22Rv1 (cell line): ENCODE measurements at regions not wholly inside any gene's neighbourhood (a gene's known extent, or its start where the extent isn't known, plus 50 kb on each side); places are given as distances from the start of the nearest gene placed in this dataset.
"Not testable (repeated sequence)": the region's sequence is repeated elsewhere in the genome, so short reads cannot be mapped to it uniquely, and the experiment has no call there.

Experiments
- H3K27ac ChIP-seq: fragments of 450-650 bp; 2 replicates; pipeline ENCODE4 v1.5.1; 2017
- ZFX ChIP-seq: fragments of 450-650 bp; IDR thresholded peaks from 2 replicates; pipeline ENCODE4 v1.6.1; 2017; ENCODE audit warnings: antibody characterized with exemption, borderline replicate concordance
- TF ChIP-seq, protein P1 (sequence below): fragments of 450-650 bp; IDR thresholded peaks from 2 replicates; pipeline ENCODE4 v1.5.1; 2017; ENCODE audit warnings: mild to moderate bottlenecking

- H3K27ac ChIP-seq, result no peak overlapping the region
- no peak for TF ChIP-seq ZFX
- TF ChIP-seq, protein P1, sequence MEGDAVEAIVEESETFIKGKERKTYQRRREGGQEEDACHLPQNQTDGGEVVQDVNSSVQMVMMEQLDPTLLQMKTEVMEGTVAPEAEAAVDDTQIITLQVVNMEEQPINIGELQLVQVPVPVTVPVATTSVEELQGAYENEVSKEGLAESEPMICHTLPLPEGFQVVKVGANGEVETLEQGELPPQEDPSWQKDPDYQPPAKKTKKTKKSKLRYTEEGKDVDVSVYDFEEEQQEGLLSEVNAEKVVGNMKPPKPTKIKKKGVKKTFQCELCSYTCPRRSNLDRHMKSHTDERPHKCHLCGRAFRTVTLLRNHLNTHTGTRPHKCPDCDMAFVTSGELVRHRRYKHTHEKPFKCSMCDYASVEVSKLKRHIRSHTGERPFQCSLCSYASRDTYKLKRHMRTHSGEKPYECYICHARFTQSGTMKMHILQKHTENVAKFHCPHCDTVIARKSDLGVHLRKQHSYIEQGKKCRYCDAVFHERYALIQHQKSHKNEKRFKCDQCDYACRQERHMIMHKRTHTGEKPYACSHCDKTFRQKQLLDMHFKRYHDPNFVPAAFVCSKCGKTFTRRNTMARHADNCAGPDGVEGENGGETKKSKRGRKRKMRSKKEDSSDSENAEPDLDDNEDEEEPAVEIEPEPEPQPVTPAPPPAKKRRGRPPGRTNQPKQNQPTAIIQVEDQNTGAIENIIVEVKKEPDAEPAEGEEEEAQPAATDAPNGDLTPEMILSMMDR, result no peak
Measured at GRCh38 chr3:161941891-161942290, 445.3 kb downstream of the OTOL1 start.

- H3K27ac ChIP-seq, result not testable (repeated sequence)
Measured at GRCh38 chr3:161943801-161944345, 447.3 kb downstream of the OTOL1 start.

DNA sequence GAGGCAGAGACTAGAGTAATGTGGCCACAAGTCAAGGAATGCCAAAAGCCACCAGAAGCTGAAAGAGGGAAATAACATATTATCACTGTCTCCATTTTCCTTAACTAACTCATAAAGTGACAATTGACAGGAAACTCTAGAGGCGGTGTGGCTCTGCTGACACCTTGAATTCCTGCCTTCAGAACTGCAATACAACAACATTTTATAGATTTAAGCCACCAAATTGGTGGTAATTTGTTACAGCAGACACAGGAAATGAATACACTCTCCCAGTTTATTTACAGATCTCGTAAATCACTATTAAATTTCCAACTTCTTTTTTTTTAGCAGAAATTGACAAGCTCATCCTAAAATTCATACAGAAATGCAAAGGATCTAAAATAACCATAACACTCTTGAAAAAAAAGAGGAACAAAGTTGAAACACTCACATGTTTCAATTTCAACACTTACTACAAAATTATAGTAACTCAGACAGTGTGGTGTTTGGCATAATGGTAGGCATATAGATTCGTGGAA lies 449.9 kb downstream of the OTOL1 start:
- TF ChIP-seq ZFX, result no peak
- no peak overlapping the region for H3K27ac ChIP-seq

DNA sequence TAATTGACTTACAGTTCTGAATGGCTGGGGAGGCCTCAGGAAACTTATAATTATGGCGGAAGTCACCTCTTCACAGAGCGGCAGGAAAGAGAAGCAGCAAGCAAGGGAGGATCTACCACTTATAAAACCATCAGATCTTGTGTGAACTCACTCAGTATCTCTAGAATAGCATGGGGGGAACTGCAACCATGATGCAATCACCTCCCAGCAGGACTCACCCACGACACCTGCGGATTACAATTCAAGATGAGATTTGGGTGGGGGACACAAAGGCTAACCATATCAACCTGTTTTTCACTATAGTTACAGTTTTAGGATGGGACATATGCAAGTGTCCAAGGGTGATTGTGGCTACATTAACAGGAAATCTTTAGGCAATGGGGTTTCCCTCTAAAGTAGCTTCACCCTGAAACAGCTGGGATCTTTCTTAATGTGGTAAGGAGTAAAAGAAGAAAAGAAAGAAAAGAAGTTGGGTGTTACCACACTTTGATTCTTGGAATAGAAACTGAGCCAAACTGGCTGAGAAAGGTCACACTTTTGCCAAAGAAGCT lies 453.8 kb downstream of the OTOL1 start:
- H3K27ac ChIP-seq, result no peak overlapping the region
- TF ChIP-seq, protein P1, result no peak
- no peak for TF ChIP-seq ZFX

- H3K27ac ChIP-seq, result no peak overlapping the region
- TF ChIP-seq, protein P1, result no peak
- TF ChIP-seq ZFX, result no peak
Measured at GRCh38 chr3:161957467-161957866, 460.9 kb downstream of the OTOL1 start.

DNA sequence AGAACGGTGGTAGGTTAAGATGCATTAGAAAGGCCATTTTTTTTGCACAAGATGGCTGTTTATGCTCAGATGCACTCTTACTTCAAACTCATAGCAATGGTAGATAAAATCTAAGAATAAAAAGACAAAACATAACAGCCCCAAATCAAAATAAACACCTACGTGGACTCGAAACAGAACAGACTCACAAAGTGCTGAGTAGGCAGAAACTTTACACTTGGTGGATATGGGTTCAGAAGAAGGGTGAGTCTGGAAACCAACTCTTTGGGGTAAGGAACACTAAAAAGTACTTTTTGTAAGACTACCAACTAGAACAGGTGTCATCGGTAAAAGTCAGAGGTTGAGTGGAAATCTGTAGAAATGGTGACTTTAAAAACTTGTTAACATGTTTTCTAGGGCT lies 468.2 kb downstream of the OTOL1 start:
- no peak for TF ChIP-seq ZFX
- H3K27ac ChIP-seq, result no peak overlapping the region

DNA sequence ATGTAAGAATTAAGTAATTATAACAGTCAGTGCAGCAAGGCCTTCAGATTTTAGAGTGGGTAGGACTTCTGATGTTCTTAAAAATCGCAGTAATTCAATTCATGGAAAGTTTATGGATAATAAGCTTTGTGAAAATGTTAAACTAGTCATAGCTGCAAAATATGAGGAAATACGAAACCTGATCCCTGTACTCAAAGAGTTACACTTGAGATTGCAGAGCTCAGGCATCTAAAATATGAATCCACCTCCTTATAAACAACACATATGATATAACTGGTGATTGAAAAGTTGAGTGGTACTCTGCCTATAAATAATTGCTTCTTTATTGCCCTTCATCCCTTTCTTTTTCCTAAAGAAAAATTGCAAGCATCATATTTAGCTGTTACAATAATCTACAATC lies 473.3 kb downstream of the OTOL1 start:
- H3K27ac ChIP-seq, result no peak overlapping the region
- TF ChIP-seq ZFX, result no peak
- TF ChIP-seq, protein P1, result no peak

GRCh38 chr3:161975201-161975600 lies 478.6 kb downstream of the OTOL1 start:
- TF ChIP-seq, protein P1, result no peak
- no peak for TF ChIP-seq ZFX
- no peak overlapping the region for H3K27ac ChIP-seq

DNA sequence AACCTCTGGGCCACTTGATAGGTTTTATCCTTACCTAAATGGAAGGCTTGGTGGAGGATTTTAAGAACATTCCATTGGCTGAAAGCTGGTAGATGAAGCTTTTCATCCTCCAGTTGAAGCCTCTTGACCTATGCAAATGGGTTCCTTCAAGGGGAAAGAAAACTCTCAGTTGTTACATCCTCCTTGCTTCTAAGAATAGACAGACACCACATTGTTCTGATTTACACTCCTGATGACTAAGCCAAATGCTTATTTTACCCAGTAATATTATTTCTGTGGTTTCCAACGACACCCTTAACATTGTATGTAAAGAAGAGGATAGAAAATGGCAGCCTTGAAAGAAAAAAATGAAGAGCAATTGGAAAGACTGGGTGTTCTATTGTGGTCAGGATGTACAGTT lies 480.5 kb downstream of the OTOL1 start:
- H3K27ac ChIP-seq, result no peak overlapping the region
- no peak for TF ChIP-seq ZFX
- TF ChIP-seq, protein P1, result no peak
